HG03196 (cell line): ENCODE measurements at regions not wholly inside any gene's neighbourhood (a gene's known extent, or its start where the extent isn't known, plus 50 kb on each side); places are given as distances from the start of the nearest gene placed in this dataset.
"Not testable (repeated sequence)": the region's sequence is repeated elsewhere in the genome, so short reads cannot be mapped to it uniquely, and the experiment has no call there.

Experiments used
- ATAC-seq: cut with Tn5 transposase; IDR thresholded peaks from one replicate; pipeline ENCODE4 v1.9.1; 2021; ENCODE audit not compliant: unreplicated experiment

- no peak for ATAC-seq
Measured at GRCh38 chr2:20499387-20499786, 52.5 kb downstream of the RHOB start.

- no peak for ATAC-seq
Measured at GRCh38 chr2:20501974-20502373, 55.1 kb downstream of the RHOB start.

GRCh38 chr2:20502496-20502895 lies 55.6 kb downstream of the RHOB start:
- not testable (repeated sequence) for ATAC-seq

- ATAC-seq = no peak
Measured at GRCh38 chr2:20504174-20504573, 57.3 kb downstream of the RHOB start.

- no peak for ATAC-seq
Measured at GRCh38 chr2:20506201-20506685, 59.4 kb downstream of the RHOB start.

GRCh38 chr2:20507166-20507692 lies 60.4 kb downstream of the RHOB start:
- ATAC-seq = peak; percentile 97

GRCh38 chr2:20507711-20508110 lies 60.8 kb downstream of the RHOB start:
- no peak for ATAC-seq

- ATAC-seq = no peak
Measured at GRCh38 chr2:20509301-20509769, 62.5 kb downstream of the RHOB start.

- ATAC-seq = no peak
Measured at GRCh38 chr2:20509770-20510490, 63.1 kb downstream of the RHOB start.

GRCh38 chr2:20511130-20511529 lies 64.3 kb downstream of the RHOB start:
- ATAC-seq = no peak

- no peak for ATAC-seq
Measured at GRCh38 chr2:20512061-20512605, 65.3 kb downstream of the RHOB start.

- no peak for ATAC-seq
Measured at GRCh38 chr2:20513946-20514345, 67.1 kb downstream of the RHOB start.

- ATAC-seq = no peak
Measured at GRCh38 chr2:20514596-20515269, 67.9 kb downstream of the RHOB start.

- ATAC-seq = no peak
Measured at GRCh38 chr2:20515290-20516220, 68.7 kb downstream of the RHOB start.

- ATAC-seq = no peak
Measured at GRCh38 chr2:20516291-20516645, 69.4 kb downstream of the RHOB start.

- ATAC-seq = peak; percentile 71
Measured at GRCh38 chr2:20516646-20517341, 69.9 kb downstream of the RHOB start.

GRCh38 chr2:20519309-20519708 lies 72.4 kb downstream of the RHOB start:
- ATAC-seq = no peak

- no peak for ATAC-seq
Measured at GRCh38 chr2:20520128-20520527, 73.3 kb downstream of the RHOB start.

GRCh38 chr2:20521193-20521592 lies 74.3 kb downstream of the RHOB start:
- no peak for ATAC-seq

- ATAC-seq = no peak
Measured at GRCh38 chr2:20521682-20522189, 74.9 kb downstream of the RHOB start.
